ENCODE measurements at regions not wholly inside any gene's neighbourhood (a gene's known extent, or its start where the extent isn't known, plus 50 kb on each side); places are given as distances from the start of the nearest gene placed in this dataset.

DNA sequence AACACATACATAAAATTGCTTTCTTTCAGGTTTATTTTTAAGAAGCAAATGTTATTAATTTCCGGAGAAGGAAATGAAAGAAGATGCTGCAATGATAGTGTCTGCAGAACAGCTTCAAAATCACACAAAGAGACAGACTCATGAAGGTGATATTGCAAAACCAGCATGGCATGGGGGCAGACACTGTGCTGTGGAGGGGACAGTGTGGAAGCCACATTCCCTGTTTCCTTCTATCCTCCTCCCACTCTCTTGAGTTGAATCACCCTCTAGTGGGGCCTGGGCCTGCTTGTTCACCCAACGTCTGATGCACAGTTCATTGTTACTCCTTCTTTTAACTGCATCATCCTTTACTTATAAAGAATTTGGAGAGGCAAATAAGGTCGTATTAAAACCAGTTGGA, 104.0 kb upstream of the INSIG1 start:
- Histone ChIP-seq H3K4me3 (ENCODE audit: insufficient read length, low read depth) (no peak overlapping the region), H3K36me3 (ENCODE audit: insufficient read depth, insufficient read length, low read length) (no peaks in the 10 kb centered on the region), H3K9me3 (ENCODE audit: insufficient read depth, low read length) (peaks cover 19% of the 10 kb centered on the region; the same call in 1 of the 2 replicates), H3K9ac (ENCODE audit: insufficient read length, low read depth) (no peak overlapping the region), H3K4me1 (ENCODE audit: insufficient read depth, insufficient read length) (no peaks in the 10 kb centered on the region), H3K27me3 (ENCODE audit: insufficient read depth, insufficient read length) (peaks cover 23% of the 10 kb centered on the region)
- no peak for DNase-seq (ENCODE audit: low read depth, low spot score)
- TF ChIP-seq YY1 (IDR thresholded peaks at IDR 0.05; ENCODE audit: insufficient read depth, insufficient read length) = no peak
- no peak for TF ChIP-seq SUZ12 (IDR thresholded peaks at IDR 0.05; ENCODE audit: extremely low read depth, insufficient read depth, insufficient read length)
- TF ChIP-seq ZNF274 (IDR thresholded peaks at IDR 0.05; ENCODE audit: low read depth, low read length) = no peak

DNA sequence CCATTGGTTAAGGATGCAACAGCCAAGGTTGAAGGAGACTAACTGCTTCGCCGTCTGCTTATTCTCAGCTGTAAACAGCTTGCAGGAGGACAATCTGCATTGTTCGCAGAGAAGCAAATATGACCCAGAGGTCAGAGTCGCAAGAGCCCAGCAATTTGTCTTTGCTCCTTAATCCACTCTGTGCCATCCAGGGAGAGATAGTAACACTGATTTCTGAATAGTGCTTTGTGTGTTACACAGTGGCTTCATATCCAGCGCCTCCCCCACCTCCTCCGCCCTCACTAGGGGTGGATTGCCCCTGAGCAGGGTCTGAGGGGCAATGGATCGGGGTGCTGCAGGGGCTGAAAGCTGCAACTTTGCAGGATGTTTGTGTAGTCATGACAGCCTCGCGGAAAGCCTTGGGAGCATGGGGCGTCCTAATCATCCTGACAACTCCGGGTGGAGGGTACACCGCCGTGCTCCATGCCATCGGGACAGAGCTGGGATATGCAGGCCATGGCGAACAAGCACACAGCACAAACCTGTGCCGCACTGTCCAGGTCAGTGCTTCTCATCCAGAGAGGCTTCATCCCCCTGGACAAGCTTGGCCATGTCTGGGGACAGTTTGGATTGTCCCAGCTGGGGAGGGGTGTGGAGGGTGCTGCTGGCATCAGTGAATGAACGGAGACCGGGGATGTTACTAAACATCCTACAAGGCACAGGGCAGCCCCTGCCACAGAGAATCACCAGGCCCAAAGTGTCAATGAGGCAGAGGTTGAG, 103.1 kb upstream of the INSIG1 start:
- Histone ChIP-seq H3K4me1 (ENCODE audit: insufficient read depth, insufficient read length) (no peaks in the 10 kb centered on the region), H3K4me3 (ENCODE audit: insufficient read length, low read depth) (no peak overlapping the region), H3K9me3 (ENCODE audit: insufficient read depth, low read length) (peaks cover 19% of the 10 kb centered on the region; the same call in 1 of the 2 replicates), H3K27me3 (ENCODE audit: insufficient read depth, insufficient read length) (peaks cover 23% of the 10 kb centered on the region), H3K36me3 (ENCODE audit: insufficient read depth, insufficient read length, low read length) (no peaks in the 10 kb centered on the region), H3K9ac (ENCODE audit: insufficient read length, low read depth) (no peak overlapping the region)
- no peak for DNase-seq (ENCODE audit: low read depth, low spot score)
- no peak for TF ChIP-seq ZNF274 (IDR thresholded peaks at IDR 0.05; ENCODE audit: low read depth, low read length)
- TF ChIP-seq SUZ12 (IDR thresholded peaks at IDR 0.05; ENCODE audit: extremely low read depth, insufficient read depth, insufficient read length) = no peak
- TF ChIP-seq YY1 (IDR thresholded peaks at IDR 0.05; ENCODE audit: insufficient read depth, insufficient read length) = no peak

DNA sequence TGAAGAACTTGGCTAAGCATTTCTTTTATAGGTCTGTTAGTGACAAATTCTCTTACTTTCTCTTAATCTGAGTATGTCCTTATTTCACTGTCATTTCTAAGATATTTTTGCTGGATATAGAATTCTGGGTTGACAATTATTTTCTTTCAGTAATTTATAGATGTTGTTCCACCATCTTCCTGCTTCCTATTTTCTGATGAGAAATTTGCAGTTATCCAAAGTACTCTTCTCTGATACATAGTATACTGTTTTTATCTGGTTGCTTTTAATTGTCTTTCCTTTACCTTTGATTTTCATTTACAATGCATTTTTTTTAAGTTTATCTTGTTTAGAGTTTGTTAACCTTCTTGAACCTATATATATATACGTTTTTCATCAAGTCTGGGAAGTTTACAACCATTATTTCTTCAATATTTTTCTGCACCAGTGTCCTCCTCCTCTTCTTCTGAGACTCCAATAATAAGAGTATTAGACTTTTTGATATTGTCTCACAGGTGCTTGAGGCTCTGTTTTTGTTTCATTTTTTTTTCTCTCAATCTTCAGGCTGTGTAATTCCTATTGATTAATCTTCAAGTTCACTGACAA, 101.6 kb upstream of the INSIG1 start:
- Histone ChIP-seq H3K9me3 (ENCODE audit: insufficient read depth, low read length) (peaks cover 19% of the 10 kb centered on the region; the same call in 1 of the 2 replicates), H3K9ac (ENCODE audit: insufficient read length, low read depth) (no peak overlapping the region)

DNA sequence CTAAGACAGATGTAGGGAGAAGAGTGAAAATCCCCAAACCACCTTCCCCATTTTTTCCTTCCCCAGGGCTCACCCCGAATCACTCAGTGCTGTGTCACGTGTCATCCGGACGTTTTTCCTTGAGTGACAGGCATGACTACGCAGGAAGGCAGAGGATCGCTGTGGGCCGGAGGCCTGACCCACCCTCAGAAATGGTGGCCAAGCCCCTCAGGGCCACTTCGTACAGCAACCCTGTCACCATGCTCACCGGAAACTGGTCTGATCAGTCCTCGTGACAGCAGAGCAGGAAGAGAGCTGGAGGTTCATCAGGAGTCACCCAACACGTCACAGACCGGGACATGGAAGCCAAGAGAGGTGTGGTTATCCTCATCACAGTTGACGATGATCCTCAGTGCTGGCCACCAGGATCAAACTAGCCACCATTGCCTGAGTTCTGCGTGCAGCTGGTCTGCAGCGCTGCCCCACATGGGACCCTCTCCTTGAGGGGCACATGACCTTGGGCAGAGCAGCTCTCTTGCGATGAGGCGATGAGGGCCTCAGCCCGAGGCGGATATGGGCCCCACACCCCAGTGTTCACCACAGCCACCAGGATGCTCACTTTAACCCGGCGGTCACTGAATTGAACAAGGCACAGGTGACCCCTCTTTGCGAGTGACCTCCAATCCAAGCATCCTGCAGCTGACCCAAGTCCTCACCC, 99.3 kb upstream of the INSIG1 start:
- H3K9ac ChIP-seq (ENCODE audit: insufficient read length, low read depth) = no peak overlapping the region
- TF ChIP-seq YY1 (IDR thresholded peaks at IDR 0.05; ENCODE audit: insufficient read depth, insufficient read length) (no peak), ZNF274 (IDR thresholded peaks at IDR 0.05; ENCODE audit: low read depth, low read length) (no peak), SUZ12 (IDR thresholded peaks at IDR 0.05; ENCODE audit: extremely low read depth, insufficient read depth, insufficient read length) (no peak)
- H3K27me3 ChIP-seq (ENCODE audit: insufficient read depth, insufficient read length) = no peaks in the 10 kb centered on the region
- H3K4me3 ChIP-seq (ENCODE audit: insufficient read length, low read depth) = no peak overlapping the region
- H3K36me3 ChIP-seq (ENCODE audit: insufficient read depth, insufficient read length, low read length) = no peaks in the 10 kb centered on the region
- no peaks in the 10 kb centered on the region for H3K4me1 ChIP-seq (ENCODE audit: insufficient read depth, insufficient read length)
- H3K9me3 ChIP-seq (ENCODE audit: insufficient read depth, low read length) = peaks cover 14% of the 10 kb centered on the region; the same call in 1 of the 2 replicates
- no peak for DNase-seq (ENCODE audit: low read depth, low spot score)

More for the DNA sequence above, 101.6 kb upstream of the INSIG1 start:
- no peaks in the 10 kb centered on the region for H3K4me1 ChIP-seq (ENCODE audit: insufficient read depth, insufficient read length)
- H3K4me3 ChIP-seq (ENCODE audit: insufficient read length, low read depth) = no peak overlapping the region
- no peaks in the 10 kb centered on the region for H3K36me3 ChIP-seq (ENCODE audit: insufficient read depth, insufficient read length, low read length)
- TF ChIP-seq SUZ12 (IDR thresholded peaks at IDR 0.05; ENCODE audit: extremely low read depth, insufficient read depth, insufficient read length) (no peak), YY1 (IDR thresholded peaks at IDR 0.05; ENCODE audit: insufficient read depth, insufficient read length) (no peak), ZNF274 (IDR thresholded peaks at IDR 0.05; ENCODE audit: low read depth, low read length) (no peak)
- peaks cover 19% of the 10 kb centered on the region for H3K27me3 ChIP-seq (ENCODE audit: insufficient read depth, insufficient read length)
- DNase-seq (ENCODE audit: low read depth, low spot score) = no peak

DNA sequence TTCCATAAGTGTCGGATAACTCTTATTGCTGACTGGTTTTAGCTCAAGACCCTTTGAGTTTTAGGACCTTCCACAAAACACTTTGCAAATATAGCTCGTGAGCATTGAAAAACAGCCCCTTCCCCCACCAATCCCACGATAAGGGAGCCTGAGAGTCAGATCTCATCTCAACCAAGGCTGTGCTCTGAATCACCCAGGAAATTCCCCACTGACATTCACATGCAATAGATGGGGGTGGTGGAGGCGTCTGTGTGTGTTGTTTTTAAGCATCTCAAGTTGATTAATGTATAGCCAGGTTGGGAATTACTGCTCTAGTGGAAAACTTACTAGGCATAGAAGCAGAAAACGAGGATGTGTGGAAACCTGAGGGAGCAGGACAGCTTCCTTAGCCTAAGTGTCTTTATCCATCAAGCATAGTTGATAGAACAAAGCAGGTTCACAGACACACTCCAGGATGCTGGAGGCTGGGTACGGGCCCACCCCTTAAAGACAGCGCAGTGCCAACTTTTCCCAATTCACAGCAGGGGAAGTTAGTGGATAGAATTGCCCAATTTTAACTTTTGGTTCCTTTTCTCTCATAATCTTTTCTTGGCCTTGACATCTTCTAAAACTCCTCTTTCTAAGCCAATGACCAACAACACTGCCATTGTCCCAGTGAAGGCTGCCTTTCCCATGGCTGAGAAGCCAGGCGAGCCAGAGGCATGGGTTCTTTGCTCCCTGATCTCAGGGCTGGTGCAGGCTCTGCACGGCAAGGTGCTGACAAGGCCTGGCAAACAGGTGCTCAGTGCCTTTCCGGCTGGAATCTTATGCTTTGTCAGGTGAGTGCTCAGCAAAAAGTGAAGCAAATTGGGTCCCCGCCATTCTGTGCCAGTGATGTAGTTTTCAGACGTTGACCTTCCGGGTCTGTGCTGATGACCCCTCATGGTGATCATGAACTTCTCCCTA, 98.5 kb upstream of the INSIG1 start:
- Histone ChIP-seq H3K36me3 (ENCODE audit: insufficient read depth, insufficient read length, low read length) (no peaks in the 10 kb centered on the region), H3K9ac (ENCODE audit: insufficient read length, low read depth) (no peak overlapping the region), H3K4me3 (ENCODE audit: insufficient read length, low read depth) (no peak overlapping the region), H3K4me1 (ENCODE audit: insufficient read depth, insufficient read length) (no peaks in the 10 kb centered on the region), H3K9me3 (ENCODE audit: insufficient read depth, low read length) (peaks cover 14% of the 10 kb centered on the region; the same call in 1 of the 2 replicates), H3K27me3 (ENCODE audit: insufficient read depth, insufficient read length) (no peaks in the 10 kb centered on the region)
- no peak for TF ChIP-seq SUZ12 (IDR thresholded peaks at IDR 0.05; ENCODE audit: extremely low read depth, insufficient read depth, insufficient read length)
- no peak for DNase-seq (ENCODE audit: low read depth, low spot score)

DNA sequence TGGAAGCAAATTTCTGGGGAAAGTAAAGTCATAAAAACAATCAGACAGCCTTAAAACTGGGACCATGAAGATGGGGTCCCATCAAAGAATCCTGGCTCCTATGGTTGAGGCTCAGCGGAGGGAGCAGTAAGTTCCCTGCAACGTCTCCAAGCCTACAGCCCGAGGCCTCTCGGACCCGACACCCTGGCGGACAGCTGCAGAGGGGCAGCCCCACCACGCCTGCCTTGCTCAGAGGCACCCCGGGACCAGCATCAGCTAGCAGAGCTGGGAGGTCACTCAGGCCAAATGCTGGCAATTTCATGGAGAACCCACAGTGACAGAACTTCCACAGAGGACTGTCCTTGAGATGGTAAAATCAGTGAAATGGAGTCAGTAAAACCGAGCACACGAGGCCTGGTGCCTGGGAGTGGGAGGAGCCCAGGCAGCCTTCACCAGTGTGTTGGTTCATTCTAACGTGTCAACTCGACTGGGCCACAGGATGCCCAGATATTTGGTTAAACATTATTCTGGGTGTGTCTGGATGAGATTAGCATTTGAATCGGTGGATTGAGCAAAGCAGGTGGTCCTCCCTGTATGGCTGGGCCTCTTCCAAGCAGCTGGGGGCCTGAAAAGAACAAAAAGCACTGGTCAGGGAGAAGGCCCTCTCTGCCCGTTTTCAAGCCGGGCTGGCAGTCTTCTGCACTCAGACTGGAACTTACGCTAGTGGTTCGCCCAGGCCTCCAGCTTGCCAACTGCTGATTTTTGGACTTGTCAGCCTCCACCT, 96.2 kb upstream of the INSIG1 start:
- Histone ChIP-seq H3K27me3 (ENCODE audit: insufficient read depth, insufficient read length) (no peaks in the 10 kb centered on the region), H3K4me1 (ENCODE audit: insufficient read depth, insufficient read length) (peaks cover 3% of the 10 kb centered on the region), H3K36me3 (ENCODE audit: insufficient read depth, insufficient read length, low read length) (no peaks in the 10 kb centered on the region), H3K9ac (ENCODE audit: insufficient read length, low read depth) (no peak overlapping the region), H3K4me3 (ENCODE audit: insufficient read length, low read depth) (no peak overlapping the region), H3K9me3 (ENCODE audit: insufficient read depth, low read length) (peaks cover 16% of the 10 kb centered on the region; the same call in 1 of the 2 replicates)
- no peak for DNase-seq (ENCODE audit: low read depth, low spot score)
- no peak for TF ChIP-seq SUZ12 (IDR thresholded peaks at IDR 0.05; ENCODE audit: extremely low read depth, insufficient read depth, insufficient read length)
